H1 (cell line): ENCODE measurements at regions not wholly inside any gene's neighbourhood (a gene's known extent, or its start where the extent isn't known, plus 50 kb on each side); places are given as distances from the start of the nearest gene placed in this dataset.

Experiments
- CTCF ChIA-PET: fragments of 300-600 bp; sonication (Branson Sonifier 250); formaldehyde crosslinking; loops from one replicate; lab custom pipeline; 2021; ENCODE audit not compliant: partially characterized antibody; lab: Charles Lee
- POLR2A ChIA-PET: fragments of 300-600 bp; sonication (Branson Sonifier 250); formaldehyde crosslinking; loops from one replicate; lab custom pipeline; 2021; ENCODE audit warnings: inconsistent platforms; ENCODE audit not compliant: partially characterized antibody; lab: Charles Lee
- DNase-seq, 2 experiments: peaks; one replicate each; pipeline versions ENCODE4 v3.0.0 to v3.0.0-alpha.2; 2010 to 2022; ENCODE audit warnings: low spot score in 2 of 2, low read depth in 1 of 2, mixed read lengths in 1 of 2
- FAIRE-seq: peaks from 2 replicates; lab custom pipeline; 2011; peaks lifted over from hg19 to GRCh38; lab: Jason Lieb, UNC
- H2AFZ ChIP-seq: 2 replicates; pipeline ENCODE4 v1.8.1; 2012; ENCODE audit warnings: low read length, inconsistent platforms
- H2AK5ac ChIP-seq: 2 replicates; pipeline ENCODE4 v1.6.1; 2013; ENCODE audit warnings: low read depth, low read length
- H2BK120ac ChIP-seq: replicated peaks from 2 replicates; pipeline ENCODE3; 2013; ENCODE audit warnings: low read depth, low read length, inconsistent platforms
- H2BK12ac ChIP-seq: 2 replicates; pipeline ENCODE4 v1.6.1; 2013; ENCODE audit warnings: low read depth, low read length
- H2BK15ac ChIP-seq: 2 replicates; pipeline ENCODE4 v1.6.1; 2013; ENCODE audit warnings: low read length
- H2BK20ac ChIP-seq: 2 replicates; pipeline ENCODE4 v1.6.1; 2013; ENCODE audit warnings: low read length
- H2BK5ac ChIP-seq: 2 replicates; pipeline ENCODE4 v1.6.1; 2013; ENCODE audit warnings: low read depth, low read length
- H3K14ac ChIP-seq: 2 replicates; pipeline ENCODE4 v1.6.1; 2013; ENCODE audit warnings: inconsistent platforms; ENCODE audit not compliant: insufficient read length
- H3K18ac ChIP-seq: 2 replicates; pipeline ENCODE4 v1.6.1; 2013; ENCODE audit warnings: low read length; ENCODE audit errors: extremely low read depth
- H3K23ac ChIP-seq: 2 replicates; pipeline ENCODE4 v1.6.1; 2013; ENCODE audit warnings: inconsistent platforms; ENCODE audit not compliant: insufficient read length
- H3K23me2 ChIP-seq: 2 replicates; pipeline ENCODE4 v1.6.1; 2013; ENCODE audit warnings: low read depth, low read length
- H3K27ac ChIP-seq: 2 replicates; pipeline ENCODE4 v1.6.1; 2011; ENCODE audit warnings: low read depth, low read length, inconsistent platforms
- H3K27me3 ChIP-seq, 4 experiments: replicated peaks in 1 of 4; 1 replicate in 1 of 4; 2 replicates in 3 of 4; pipeline versions ENCODE4 v1.6.1 to v1.8.1; 2011 to 2013; ENCODE audit warnings: low read length in 3 of 4, mild to moderate bottlenecking in 3 of 4, inconsistent platforms in 2 of 4, mixed read lengths in 2 of 4, moderate library complexity in 1 of 4; ENCODE audit not compliant: control insufficient read depth in 3 of 4, insufficient read depth in 3 of 4; ENCODE audit errors: extremely low read depth in 1 of 4
- H3K36me3 ChIP-seq, 4 experiments: 2 replicates each; pipeline versions ENCODE4 v1.6.1 to v1.8.1; 2011 to 2013; ENCODE audit warnings: mild to moderate bottlenecking in 4 of 4, low read length in 3 of 4, moderate library complexity in 2 of 4, control low read depth in 1 of 4, inconsistent platforms in 1 of 4; ENCODE audit not compliant: insufficient read depth in 4 of 4, control insufficient read depth in 2 of 4
- H3K4ac ChIP-seq: replicated peaks from 2 replicates; pipeline ENCODE3; 2013; ENCODE audit warnings: low read length, low read depth, mixed read lengths, inconsistent platforms; ENCODE audit not compliant: insufficient read length
- H3K4me1 ChIP-seq, 4 experiments: replicated peaks in 1 of 4; 1 replicate in 1 of 4; 2 replicates in 3 of 4; pipeline versions ENCODE4 v1.6.1 to v1.8.1; 2011 to 2013; ENCODE audit warnings: low read length in 3 of 4, inconsistent platforms in 2 of 4, mixed read lengths in 1 of 4; ENCODE audit not compliant: insufficient read depth in 4 of 4, control insufficient read depth in 3 of 4
- H3K4me2 ChIP-seq, 2 experiments: 2 replicates each; pipeline versions ENCODE4 v1.6.1 to v1.8.1; 2011 to 2013; ENCODE audit warnings: low read depth in 2 of 2, low read length in 2 of 2, control low read depth in 1 of 2, inconsistent platforms in 1 of 2, mild to moderate bottlenecking in 1 of 2; ENCODE audit not compliant: insufficient read depth in 1 of 2
- H3K4me3 ChIP-seq, 4 experiments: fragments of 200-600, 300-600 bp in 1 of 4; sonication (generic), shearing (Covaris generic), sonication (Bioruptor Twin) in 1 of 4; 2 replicates each; pipeline versions ENCODE4 v1.5.1 to v1.8.1; 2011 to 2016; ENCODE audit warnings: low read length in 4 of 4, low read depth in 3 of 4, control low read depth in 2 of 4, inconsistent platforms in 2 of 4, mild to moderate bottlenecking in 2 of 4, mixed read lengths in 1 of 4, moderate library complexity in 1 of 4; ENCODE audit not compliant: insufficient read depth in 2 of 4; ENCODE audit errors: extremely low read depth in 1 of 4
- H3K56ac ChIP-seq: replicated peaks from 2 replicates; pipeline ENCODE3; 2013; ENCODE audit warnings: low read depth, mild to moderate bottlenecking, mixed read lengths, low read length, inconsistent platforms; ENCODE audit not compliant: insufficient read length
- H3K79me1 ChIP-seq: 2 replicates; pipeline ENCODE4 v1.6.1; 2013; ENCODE audit warnings: low read depth, low read length, control low read depth
- H3K79me2 ChIP-seq, 2 experiments: 2 replicates each; pipeline versions ENCODE4 v1.6.1 to v1.8.1; 2012 to 2013; ENCODE audit warnings: low read length in 2 of 2, mild to moderate bottlenecking in 2 of 2, inconsistent platforms in 1 of 2; ENCODE audit not compliant: insufficient read depth in 2 of 2, control insufficient read depth in 1 of 2
- H3K9ac ChIP-seq, 4 experiments: replicated peaks in 1 of 4; 1 replicate in 1 of 4; 2 replicates in 3 of 4; pipeline versions ENCODE4 v1.6.1 to v1.8.1; 2011 to 2013; ENCODE audit warnings: low read depth in 3 of 4, low read length in 3 of 4, control low read depth in 2 of 4, mild to moderate bottlenecking in 2 of 4, moderate library complexity in 2 of 4, inconsistent platforms in 1 of 4; ENCODE audit errors: extremely low read depth in 1 of 4
- H3K9me3 ChIP-seq, 2 experiments: 2 replicates each; pipeline versions ENCODE4 v1.6.1 to v1.8.1; 2012 to 2013; ENCODE audit warnings: mild to moderate bottlenecking in 2 of 2, moderate library complexity in 2 of 2, control low read depth in 1 of 2, inconsistent platforms in 1 of 2, low read depth in 1 of 2, low read length in 1 of 2, mixed read lengths in 1 of 2; ENCODE audit not compliant: insufficient read depth in 2 of 2
- H4K20me1 ChIP-seq, 2 experiments: replicated peaks in 1 of 2; 2 replicates each; pipeline versions ENCODE3 to v1.8.1; 2011 to 2013; ENCODE audit warnings: inconsistent platforms in 2 of 2, low read length in 2 of 2, mild to moderate bottlenecking in 1 of 2; ENCODE audit not compliant: insufficient read depth in 2 of 2, control insufficient read depth in 1 of 2
- H4K5ac ChIP-seq: 2 replicates; pipeline ENCODE4 v1.6.1; 2013; ENCODE audit warnings: low read length, low read depth, mixed read lengths, inconsistent platforms; ENCODE audit not compliant: insufficient read length
- H4K8ac ChIP-seq: 2 replicates; pipeline ENCODE4 v1.8.0; 2013; ENCODE audit warnings: mild to moderate bottlenecking, moderate library complexity, low read length, inconsistent platforms; ENCODE audit not compliant: insufficient read depth; ENCODE audit errors: extremely low read depth
- H4K91ac ChIP-seq: replicated peaks from 2 replicates; pipeline ENCODE3; 2013; ENCODE audit warnings: low read length, mixed read lengths, inconsistent platforms; ENCODE audit not compliant: insufficient read length
- CEBPB ChIP-seq: IDR thresholded peaks from 2 replicates; pipeline ENCODE4 v1.6.1; 2012; ENCODE audit warnings: low read depth, low read length
- EP300 ChIP-seq, 2 experiments: IDR thresholded peaks; 1 replicate in 1 of 2; 2 replicates in 1 of 2; pipeline ENCODE4 v1.6.1; 2011 to 2012; ENCODE audit warnings: low read depth in 2 of 2, low read length in 2 of 2, mild to moderate bottlenecking in 2 of 2, borderline replicate concordance in 1 of 2, inconsistent platforms in 1 of 2, moderate library complexity in 1 of 2
- WGBS, 2 experiments: shearing (Covaris generic) in 1 of 2; methylation state at CpG; one replicate each; pipeline versions ENCODE4 v1.1.6 to v1.1.7; 2013 to 2015; ENCODE audit warnings: low lambda C conversion rate in 2 of 2, mixed read lengths in 2 of 2, inconsistent platforms in 1 of 2, low coverage in 1 of 2, missing lambda C conversion rate in 1 of 2; ENCODE audit not compliant: insufficient replicate concordance in 2 of 2, insufficient coverage in 1 of 2, insufficient read length in 1 of 2; ENCODE audit errors: extremely low coverage in 1 of 2, missing lambda C conversion rate in 1 of 2; 5-methylcytosine and 5-hydroxymethylcytosine counted together

DNA sequence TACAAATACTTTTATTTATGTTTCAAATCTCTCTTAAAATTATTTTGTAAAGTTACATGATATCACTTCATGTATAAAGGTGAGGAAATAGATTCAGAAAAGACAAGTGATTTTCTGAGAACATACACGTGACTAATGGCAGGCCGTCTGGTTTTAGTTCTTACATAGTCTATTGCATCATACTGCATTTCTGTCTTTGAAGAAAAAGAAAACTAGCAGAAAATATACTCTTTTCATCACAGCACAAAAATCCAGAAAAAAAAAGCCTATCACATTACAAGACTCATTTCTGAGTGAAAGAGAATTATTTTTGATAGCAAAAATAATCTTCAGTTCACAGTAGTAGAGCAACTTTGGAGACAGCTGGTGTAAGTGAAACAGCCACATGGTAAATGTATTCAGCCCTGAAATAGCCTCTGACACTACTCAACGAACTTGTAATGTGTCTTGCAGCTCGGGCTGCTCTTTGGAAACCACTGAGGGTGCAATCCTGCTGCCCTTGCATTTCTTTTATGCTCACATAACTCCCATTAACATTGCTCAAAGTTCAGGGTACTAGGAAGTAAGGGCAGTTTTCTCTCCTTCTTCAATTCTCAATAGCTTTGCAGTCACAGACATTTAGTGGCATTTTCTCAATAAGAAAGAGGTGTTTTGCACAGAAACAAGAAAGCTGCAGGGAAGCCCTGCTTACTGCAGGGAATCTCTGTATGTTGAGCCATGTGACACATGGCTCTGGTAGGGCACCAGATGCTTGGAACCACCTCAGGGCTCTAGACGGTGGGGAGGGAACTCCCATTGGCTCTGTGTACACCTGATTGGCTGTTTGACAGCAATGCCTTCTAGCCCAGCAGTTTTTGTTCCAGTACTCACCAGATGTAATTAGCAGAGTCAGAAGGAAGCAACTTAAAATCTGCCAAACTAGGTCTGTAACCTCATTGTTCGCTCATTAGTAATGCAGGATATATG is 845.3 kb upstream of the PTPRD start:
- Histone ChIP-seq H3K4me1 (peaks cover 0 to 3% (median 1%) of the 10 kb centered on the region in 4 experiments; a peak in 2 of 7 replicates), H3K36me3 (no peaks in the 10 kb centered on the region), H3K4ac (no peak overlapping the region), H4K5ac (no peak overlapping the region), H3K23me2 (no peaks in the 10 kb centered on the region), H2AFZ (peak overlapping the region; percentile 52), H3K79me1 (no peaks in the 10 kb centered on the region), H2BK120ac (no peak overlapping the region), H3K23ac (no peak overlapping the region), H3K18ac (no peak overlapping the region), H3K27ac (no peak overlapping the region), H4K91ac (no peak overlapping the region), H2BK15ac (no peak overlapping the region), H3K14ac (no peak overlapping the region), H3K9me3 (no peaks in the 10 kb centered on the region), H2BK20ac (no peak overlapping the region), H4K20me1 (no peaks in the 10 kb centered on the region), H3K56ac (no peak overlapping the region), H3K9ac (no peak overlapping the region), H2BK12ac (no peak overlapping the region), H2BK5ac (no peak overlapping the region)
- POLR2A ChIA-PET = no interaction called here
- FAIRE-seq = peak; percentile 57
- CTCF ChIA-PET = interaction anchor here (0.6 to 1.4 kb wide), 2 partner anchors 14 to 488 kb away, joined by 3 to 4 read pairs; no protein-coding TSS in a partner anchor
- peak in 1 of 2 experiments; percentile 17 for DNase-seq
- 70% methylated on average over 6 of the region's 6 CpGs; no CpG with 5 or more reads in 1 of the 2 experiments for WGBS, 2 experiments
- TF ChIP-seq CEBPB (peak; percentile 89), EP300 (IDR thresholded peaks at IDR 0.05; ENCODE audit: borderline replicate concordance in 1 of 2, low read depth in 2 of 2, low read length in 2 of 2) (no peak)
- TF ChIP-seq, all 59 proteins: peak for 1
- H3K79me2 ChIP-seq = no peaks in the 10 kb centered on the region
- no peak overlapping the region for H2AK5ac ChIP-seq
- H4K8ac ChIP-seq = no peak overlapping the region
- H3K4me2 ChIP-seq = no peak overlapping the region
- H3K27me3 ChIP-seq = no peaks in the 10 kb centered on the region
- no peak overlapping the region for H3K4me3 ChIP-seq
